Neural progenitor cell (in vitro differentiated cells): ENCODE measurements at regions not wholly inside any gene's neighbourhood (a gene's known extent, or its start where the extent isn't known, plus 50 kb on each side); places are given as distances from the start of the nearest gene placed in this dataset.

Source experiments
- CTCF ChIP-seq: fragments of 200-600 bp; sonication (generic); IDR thresholded peaks from 2 replicates; pipeline ENCODE4 v1.5.1; 2017; ENCODE audit warnings: antibody characterized with exemption, mild to moderate bottlenecking
- EZH2phosphoT487 ChIP-seq: fragments of 200-600 bp; sonication (generic); IDR thresholded peaks from 2 replicates; pipeline ENCODE4 v1.6.1; 2017; ENCODE audit warnings: antibody characterized with exemption

GRCh38 chr9:99369327-99369722, 147.2 kb downstream of the SEC61B start:
- no peak for TF ChIP-seq CTCF
- no peak for TF ChIP-seq EZH2phosphoT487
